SK-N-SH treated with all-trans-retinoic acid at 6 μM for 48 hours (cell line): ENCODE measurements at regions not wholly inside any gene's neighbourhood (a gene's known extent, or its start where the extent isn't known, plus 50 kb on each side); places are given as distances from the start of the nearest gene placed in this dataset.
"Not testable (repeated sequence)": the region's sequence is repeated elsewhere in the genome, so short reads cannot be mapped to it uniquely, and the experiment has no call there.

Experiments used
- ATAC-seq: fragments of 200-7000 bp; cut with Tn5 transposase; 3 replicates; pipeline ENCODE4 v1.9.1; 2020; ENCODE audit warnings: mild to moderate bottlenecking, moderate library complexity
- ARNTL ChIP-seq: fragments of 450-650 bp; formaldehyde crosslinking; IDR thresholded peaks from 2 replicates; pipeline ENCODE4 v1.5.0; 2020; ENCODE audit warnings: low read depth, mild to moderate bottlenecking, moderate library complexity, borderline replicate concordance
- CSDC2 ChIP-seq: fragments of 250-450 bp; sonication (Bioruptor Pico); IDR thresholded peaks from 2 replicates; pipeline ENCODE4 v1.5.0; 2020; ENCODE audit warnings: mild to moderate bottlenecking, moderate library complexity
- ESRRG ChIP-seq: fragments of 250-450 bp; sonication (Bioruptor Pico); IDR thresholded peaks from 2 replicates; pipeline ENCODE4 v1.6.1; 2021; ENCODE audit warnings: mild to moderate bottlenecking
- ISL1 ChIP-seq: fragments of 250-450 bp; sonication (Bioruptor Pico); IDR thresholded peaks from 2 replicates; pipeline ENCODE4 v2.1.2; 2022; ENCODE audit warnings: mild to moderate bottlenecking, moderate library complexity
- RARB ChIP-seq: fragments of 250-450 bp; sonication (Bioruptor Pico); IDR thresholded peaks from 2 replicates; pipeline ENCODE4 v1.8.0; 2021; ENCODE audit warnings: mild to moderate bottlenecking, moderate library complexity
- SNAI2 ChIP-seq: fragments of 250-450 bp; sonication (Bioruptor Pico); IDR thresholded peaks from 2 replicates; pipeline ENCODE4 v1.5.0; 2020; ENCODE audit warnings: mild to moderate bottlenecking, moderate library complexity
- TCF4 ChIP-seq: fragments of 250-450 bp; sonication (Bioruptor Pico); IDR thresholded peaks from 2 replicates; pipeline ENCODE4 v1.8.0; 2021; ENCODE audit warnings: mild to moderate bottlenecking, moderate library complexity, borderline replicate concordance
- TOX ChIP-seq: fragments of 250-450 bp; sonication (Bioruptor Pico); IDR thresholded peaks from 2 replicates; pipeline ENCODE4 v1.8.0; 2021; ENCODE audit warnings: mild to moderate bottlenecking, moderate library complexity, borderline replicate concordance
- ZC3H10 ChIP-seq: fragments of 250-450 bp; sonication (Bioruptor Pico); IDR thresholded peaks from 2 replicates; pipeline ENCODE4 v1.5.1; 2021; ENCODE audit warnings: mild to moderate bottlenecking, moderate library complexity
- ZFP3 ChIP-seq: fragments of 250-450 bp; sonication (Bioruptor Pico); IDR thresholded peaks from 2 replicates; pipeline ENCODE4 v1.5.0; 2020; ENCODE audit warnings: mild to moderate bottlenecking, moderate library complexity
- ZFP30 ChIP-seq: fragments of 450-650 bp; formaldehyde crosslinking; IDR thresholded peaks from 2 replicates; pipeline ENCODE4 v1.5.0; 2022; ENCODE audit warnings: mild to moderate bottlenecking, moderate library complexity
- ZNF565 ChIP-seq: fragments of 450-650 bp; formaldehyde crosslinking; conservative IDR thresholded peaks from 2 replicates; pipeline ENCODE4 v1.5.0; 2020; ENCODE audit warnings: low read depth, mild to moderate bottlenecking, moderate library complexity
- ZNF8 ChIP-seq: fragments of 450-650 bp; formaldehyde crosslinking; IDR thresholded peaks from 2 replicates; pipeline ENCODE4 v1.5.0; 2020; ENCODE audit warnings: mild to moderate bottlenecking, moderate library complexity
- TF ChIP-seq, protein P1 (sequence below): fragments of 250-450 bp; sonication (Bioruptor Pico); IDR thresholded peaks from 2 replicates; pipeline ENCODE4 v1.8.0; 2021; ENCODE audit warnings: low read depth, mild to moderate bottlenecking, moderate library complexity, borderline replicate concordance
- TF ChIP-seq, protein P2 (sequence below): fragments of 250-450 bp; sonication (Bioruptor Pico); IDR thresholded peaks from 2 replicates; pipeline ENCODE4 v1.8.0; 2020; ENCODE audit warnings: mild to moderate bottlenecking, moderate library complexity, borderline replicate concordance
- TF ChIP-seq, protein P3 (sequence below): fragments of 250-450 bp; sonication (Bioruptor Pico); IDR thresholded peaks from 2 replicates; pipeline ENCODE4 v1.5.1; 2021; ENCODE audit warnings: mild to moderate bottlenecking, moderate library complexity
- TF ChIP-seq, protein P4 (sequence below): fragments of 250-450 bp; sonication (Bioruptor Pico); IDR thresholded peaks from 2 replicates; pipeline ENCODE4 v1.5.0; 2020; ENCODE audit warnings: mild to moderate bottlenecking, moderate library complexity

DNA sequence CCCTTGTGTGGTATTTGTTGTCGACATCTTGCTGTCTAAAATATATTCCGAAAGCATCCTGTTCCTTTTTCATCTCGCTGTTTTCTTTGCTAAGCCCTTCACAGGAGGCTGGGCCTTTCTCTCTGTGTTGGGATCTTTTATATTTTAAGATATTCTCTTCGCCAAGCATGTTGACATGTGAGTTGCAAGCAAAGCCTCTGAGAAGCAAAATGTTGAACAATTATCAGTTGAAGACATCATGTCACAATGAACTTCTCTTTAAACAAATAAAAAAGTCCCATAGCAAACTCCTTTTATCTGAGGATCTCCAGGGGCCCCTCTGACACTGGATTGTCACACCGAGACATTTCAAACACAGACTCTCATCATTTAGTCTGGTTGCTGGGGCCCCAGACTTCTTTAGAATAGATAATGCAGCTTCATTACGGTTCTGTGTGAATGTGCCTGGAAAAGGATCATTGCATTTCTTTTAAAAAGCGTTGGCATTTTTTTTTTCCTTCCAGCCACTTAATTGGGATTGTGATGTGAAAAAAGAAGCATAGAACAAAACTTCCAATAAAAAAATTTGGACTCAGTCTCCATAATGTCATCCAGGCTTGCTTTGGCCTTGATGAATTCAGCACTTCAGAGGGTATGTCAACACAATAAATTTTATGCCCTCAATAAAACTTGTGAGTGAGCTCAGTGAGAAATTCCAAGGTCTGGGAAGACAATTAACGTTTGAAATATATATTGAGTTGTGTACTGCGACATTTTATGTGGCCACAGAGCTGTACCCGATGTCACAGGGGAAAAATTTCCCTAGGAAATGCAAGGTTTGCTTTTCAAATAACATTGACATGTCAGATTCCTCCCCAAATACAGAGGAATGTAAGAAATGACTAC, 496.8 kb downstream of the XYLT1 start:
- no peak for ATAC-seq
- TF ChIP-seq TCF4 (CRISPR knock-in tag) (no peak), ESRRG (CRISPR knock-in tag) (no peak), ZFP3 (CRISPR knock-in tag) (no peak), CSDC2 (no peak), ZFP30 (CRISPR knock-in tag) (no peak)

DNA sequence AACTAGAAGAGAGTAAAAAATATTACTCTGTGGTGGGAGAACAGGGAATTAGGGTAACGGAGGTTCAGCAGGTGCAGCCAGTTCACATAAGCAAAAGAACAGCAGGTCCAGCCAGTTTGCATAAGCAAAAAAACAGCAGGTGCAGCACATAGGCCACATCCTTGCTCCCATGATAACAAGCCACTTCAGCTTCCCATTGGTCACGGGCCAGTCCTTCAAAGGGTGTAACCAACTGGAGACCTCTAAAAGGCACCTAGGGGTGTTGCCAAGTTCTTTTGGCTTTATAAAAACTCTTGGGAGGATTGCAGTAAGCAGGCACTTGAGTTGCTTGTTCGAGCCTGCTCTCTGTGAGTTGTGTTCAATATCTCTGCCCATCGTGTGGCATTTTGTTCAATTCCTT, 488.1 kb downstream of the XYLT1 start:
- ATAC-seq: no peak
- TF ChIP-seq, protein P1, sequence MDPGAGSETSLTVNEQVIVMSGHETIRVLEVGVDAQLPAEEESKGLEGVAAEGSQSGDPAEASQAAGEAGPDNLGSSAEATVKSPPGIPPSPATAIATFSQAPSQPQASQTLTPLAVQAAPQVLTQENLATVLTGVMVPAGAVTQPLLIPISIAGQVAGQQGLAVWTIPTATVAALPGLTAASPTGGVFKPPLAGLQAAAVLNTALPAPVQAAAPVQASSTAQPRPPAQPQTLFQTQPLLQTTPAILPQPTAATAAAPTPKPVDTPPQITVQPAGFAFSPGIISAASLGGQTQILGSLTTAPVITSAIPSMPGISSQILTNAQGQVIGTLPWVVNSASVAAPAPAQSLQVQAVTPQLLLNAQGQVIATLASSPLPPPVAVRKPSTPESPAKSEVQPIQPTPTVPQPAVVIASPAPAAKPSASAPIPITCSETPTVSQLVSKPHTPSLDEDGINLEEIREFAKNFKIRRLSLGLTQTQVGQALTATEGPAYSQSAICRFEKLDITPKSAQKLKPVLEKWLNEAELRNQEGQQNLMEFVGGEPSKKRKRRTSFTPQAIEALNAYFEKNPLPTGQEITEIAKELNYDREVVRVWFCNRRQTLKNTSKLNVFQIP: no peak
- TF ChIP-seq, protein P2, sequence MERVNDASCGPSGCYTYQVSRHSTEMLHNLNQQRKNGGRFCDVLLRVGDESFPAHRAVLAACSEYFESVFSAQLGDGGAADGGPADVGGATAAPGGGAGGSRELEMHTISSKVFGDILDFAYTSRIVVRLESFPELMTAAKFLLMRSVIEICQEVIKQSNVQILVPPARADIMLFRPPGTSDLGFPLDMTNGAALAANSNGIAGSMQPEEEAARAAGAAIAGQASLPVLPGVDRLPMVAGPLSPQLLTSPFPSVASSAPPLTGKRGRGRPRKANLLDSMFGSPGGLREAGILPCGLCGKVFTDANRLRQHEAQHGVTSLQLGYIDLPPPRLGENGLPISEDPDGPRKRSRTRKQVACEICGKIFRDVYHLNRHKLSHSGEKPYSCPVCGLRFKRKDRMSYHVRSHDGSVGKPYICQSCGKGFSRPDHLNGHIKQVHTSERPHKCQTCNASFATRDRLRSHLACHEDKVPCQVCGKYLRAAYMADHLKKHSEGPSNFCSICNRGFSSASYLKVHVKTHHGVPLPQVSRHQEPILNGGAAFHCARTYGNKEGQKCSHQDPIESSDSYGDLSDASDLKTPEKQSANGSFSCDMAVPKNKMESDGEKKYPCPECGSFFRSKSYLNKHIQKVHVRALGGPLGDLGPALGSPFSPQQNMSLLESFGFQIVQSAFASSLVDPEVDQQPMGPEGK (CRISPR knock-in tag): no peak
- TF ChIP-seq ZNF565 (no peak), SNAI2 (CRISPR knock-in tag) (no peak), RARB (CRISPR knock-in tag) (no peak), ESRRG (CRISPR knock-in tag) (no peak), TOX (CRISPR knock-in tag) (no peak), ZNF8 (no peak)
- TF ChIP-seq, protein P3, sequence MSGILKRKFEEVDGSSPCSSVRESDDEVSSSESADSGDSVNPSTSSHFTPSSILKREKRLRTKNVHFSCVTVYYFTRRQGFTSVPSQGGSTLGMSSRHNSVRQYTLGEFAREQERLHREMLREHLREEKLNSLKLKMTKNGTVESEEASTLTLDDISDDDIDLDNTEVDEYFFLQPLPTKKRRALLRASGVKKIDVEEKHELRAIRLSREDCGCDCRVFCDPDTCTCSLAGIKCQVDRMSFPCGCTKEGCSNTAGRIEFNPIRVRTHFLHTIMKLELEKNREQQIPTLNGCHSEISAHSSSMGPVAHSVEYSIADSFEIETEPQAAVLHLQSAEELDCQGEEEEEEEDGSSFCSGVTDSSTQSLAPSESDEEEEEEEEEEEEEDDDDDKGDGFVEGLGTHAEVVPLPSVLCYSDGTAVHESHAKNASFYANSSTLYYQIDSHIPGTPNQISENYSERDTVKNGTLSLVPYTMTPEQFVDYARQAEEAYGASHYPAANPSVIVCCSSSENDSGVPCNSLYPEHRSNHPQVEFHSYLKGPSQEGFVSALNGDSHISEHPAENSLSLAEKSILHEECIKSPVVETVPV (CRISPR knock-in tag): no peak

DNA sequence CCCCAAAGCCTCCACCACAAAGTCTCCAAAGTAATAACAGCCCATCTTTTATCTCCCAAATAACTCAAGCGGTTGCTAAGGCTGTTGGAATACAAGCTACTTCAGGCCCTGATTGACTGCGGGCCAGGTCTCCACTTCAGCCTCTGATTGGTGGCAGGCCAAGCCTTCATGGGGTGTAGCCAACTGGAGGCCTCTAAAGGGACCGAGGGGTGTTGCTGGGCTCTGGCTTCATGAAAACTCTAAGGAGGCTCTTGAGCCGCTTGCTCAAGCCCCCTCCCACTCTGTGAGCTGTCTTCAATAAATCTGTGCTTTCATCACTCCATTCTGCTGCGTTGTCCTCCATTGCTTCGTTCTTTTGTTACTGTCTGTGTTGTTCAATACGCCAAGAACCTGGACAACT, 487.2 kb downstream of the XYLT1 start:
- TF ChIP-seq ESRRG (CRISPR knock-in tag) (no peak), ZFP30 (CRISPR knock-in tag) (no peak), ZNF565 (no peak), TOX (CRISPR knock-in tag) (no peak), ZC3H10 (CRISPR knock-in tag) (no peak), ISL1 (CRISPR knock-in tag) (no peak), CSDC2 (no peak), RARB (CRISPR knock-in tag) (no peak), ZFP3 (CRISPR knock-in tag) (no peak), ZNF8 (no peak), ARNTL (CRISPR knock-in tag) (no peak)
- TF ChIP-seq, protein P3 (CRISPR knock-in tag): no peak
- TF ChIP-seq, protein P4, sequence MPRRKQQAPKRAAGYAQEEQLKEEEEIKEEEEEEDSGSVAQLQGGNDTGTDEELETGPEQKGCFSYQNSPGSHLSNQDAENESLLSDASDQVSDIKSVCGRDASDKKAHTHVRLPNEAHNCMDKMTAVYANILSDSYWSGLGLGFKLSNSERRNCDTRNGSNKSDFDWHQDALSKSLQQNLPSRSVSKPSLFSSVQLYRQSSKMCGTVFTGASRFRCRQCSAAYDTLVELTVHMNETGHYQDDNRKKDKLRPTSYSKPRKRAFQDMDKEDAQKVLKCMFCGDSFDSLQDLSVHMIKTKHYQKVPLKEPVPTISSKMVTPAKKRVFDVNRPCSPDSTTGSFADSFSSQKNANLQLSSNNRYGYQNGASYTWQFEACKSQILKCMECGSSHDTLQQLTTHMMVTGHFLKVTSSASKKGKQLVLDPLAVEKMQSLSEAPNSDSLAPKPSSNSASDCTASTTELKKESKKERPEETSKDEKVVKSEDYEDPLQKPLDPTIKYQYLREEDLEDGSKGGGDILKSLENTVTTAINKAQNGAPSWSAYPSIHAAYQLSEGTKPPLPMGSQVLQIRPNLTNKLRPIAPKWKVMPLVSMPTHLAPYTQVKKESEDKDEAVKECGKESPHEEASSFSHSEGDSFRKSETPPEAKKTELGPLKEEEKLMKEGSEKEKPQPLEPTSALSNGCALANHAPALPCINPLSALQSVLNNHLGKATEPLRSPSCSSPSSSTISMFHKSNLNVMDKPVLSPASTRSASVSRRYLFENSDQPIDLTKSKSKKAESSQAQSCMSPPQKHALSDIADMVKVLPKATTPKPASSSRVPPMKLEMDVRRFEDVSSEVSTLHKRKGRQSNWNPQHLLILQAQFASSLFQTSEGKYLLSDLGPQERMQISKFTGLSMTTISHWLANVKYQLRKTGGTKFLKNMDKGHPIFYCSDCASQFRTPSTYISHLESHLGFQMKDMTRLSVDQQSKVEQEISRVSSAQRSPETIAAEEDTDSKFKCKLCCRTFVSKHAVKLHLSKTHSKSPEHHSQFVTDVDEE: no peak
- ATAC-seq: no peak

DNA sequence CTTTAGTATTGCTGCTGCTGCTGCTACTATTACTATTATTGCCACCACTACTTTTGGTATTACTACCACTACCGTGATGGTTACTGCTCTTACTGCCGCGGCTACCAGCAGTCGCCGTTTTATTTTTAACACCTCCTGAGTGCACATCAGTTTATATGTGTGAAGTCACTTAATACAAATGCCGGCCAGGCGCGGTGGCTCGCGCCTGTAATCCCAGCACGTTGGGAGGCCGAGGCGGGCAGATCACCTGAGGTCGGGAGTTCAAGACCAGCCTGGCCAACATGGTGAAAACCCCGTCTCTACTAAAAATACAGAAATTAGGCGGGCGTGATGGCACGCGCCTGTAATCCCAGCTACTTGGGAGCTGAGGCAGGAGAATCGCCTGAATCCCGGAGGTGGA, 486.7 kb downstream of the XYLT1 start:
- not testable (repeated sequence) for ATAC-seq
